ENCODE measurements at regions not wholly inside any gene's neighbourhood (a gene's known extent, or its start where the extent isn't known, plus 50 kb on each side); places are given as distances from the start of the nearest gene placed in this dataset.
"Not testable (repeated sequence)": the region's sequence is repeated elsewhere in the genome, so short reads cannot be mapped to it uniquely, and the experiment has no call there.

DNA sequence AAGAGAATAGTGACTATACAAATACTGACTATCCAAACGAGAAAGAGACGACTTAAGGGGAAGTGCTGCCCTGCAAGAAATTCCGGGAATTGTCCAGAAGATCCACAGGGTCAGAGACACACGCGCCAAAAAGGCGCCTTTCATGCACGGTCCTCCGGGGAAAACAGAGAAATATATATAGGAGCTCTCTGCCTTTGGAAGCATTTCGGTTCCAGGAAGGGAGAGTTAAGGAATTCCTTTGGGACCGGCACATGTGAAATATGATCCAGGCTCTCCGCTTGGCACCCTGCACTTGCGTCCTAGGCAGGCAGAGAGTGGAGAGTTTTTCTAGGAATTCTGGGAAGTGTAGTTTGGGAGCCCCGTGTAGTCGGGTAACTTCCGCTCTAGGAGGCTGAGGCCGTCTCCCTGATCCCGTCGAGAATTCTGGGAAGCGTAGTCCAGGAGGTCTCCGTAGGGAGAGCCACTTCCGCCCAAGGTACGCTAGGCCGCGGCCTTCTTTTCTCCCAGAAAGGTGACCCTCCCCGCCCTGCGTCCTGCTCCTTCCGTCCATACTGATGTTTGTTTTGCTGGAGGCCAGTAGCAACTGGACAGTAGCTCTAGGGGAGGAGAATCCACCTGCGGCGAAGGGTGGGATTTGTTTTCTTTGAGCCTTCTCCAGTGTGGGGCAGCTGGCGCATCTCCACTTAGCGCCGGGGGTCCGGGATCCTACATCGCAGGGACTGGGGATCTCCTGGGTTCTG is 69.4 kb upstream of the GPR39 start:
- TF ChIP-seq, protein P1, sequence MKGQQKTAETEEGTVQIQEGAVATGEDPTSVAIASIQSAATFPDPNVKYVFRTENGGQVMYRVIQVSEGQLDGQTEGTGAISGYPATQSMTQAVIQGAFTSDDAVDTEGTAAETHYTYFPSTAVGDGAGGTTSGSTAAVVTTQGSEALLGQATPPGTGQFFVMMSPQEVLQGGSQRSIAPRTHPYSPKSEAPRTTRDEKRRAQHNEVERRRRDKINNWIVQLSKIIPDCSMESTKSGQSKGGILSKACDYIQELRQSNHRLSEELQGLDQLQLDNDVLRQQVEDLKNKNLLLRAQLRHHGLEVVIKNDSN (IDR thresholded peaks at IDR 0.05; ENCODE audit: borderline replicate concordance, low read depth) = not testable (repeated sequence)
- not testable (repeated sequence) for TF ChIP-seq EP300 (IDR thresholded peaks at IDR 0.05; ENCODE audit: borderline replicate concordance in 1 of 2, low read depth in 1 of 2, low read length in 1 of 2)
- peak; percentile 58 for TF ChIP-seq POLR2AphosphoS5 (IDR thresholded peaks at IDR 0.05; ENCODE audit: low read depth, low read length)
- TF ChIP-seq, protein P2, sequence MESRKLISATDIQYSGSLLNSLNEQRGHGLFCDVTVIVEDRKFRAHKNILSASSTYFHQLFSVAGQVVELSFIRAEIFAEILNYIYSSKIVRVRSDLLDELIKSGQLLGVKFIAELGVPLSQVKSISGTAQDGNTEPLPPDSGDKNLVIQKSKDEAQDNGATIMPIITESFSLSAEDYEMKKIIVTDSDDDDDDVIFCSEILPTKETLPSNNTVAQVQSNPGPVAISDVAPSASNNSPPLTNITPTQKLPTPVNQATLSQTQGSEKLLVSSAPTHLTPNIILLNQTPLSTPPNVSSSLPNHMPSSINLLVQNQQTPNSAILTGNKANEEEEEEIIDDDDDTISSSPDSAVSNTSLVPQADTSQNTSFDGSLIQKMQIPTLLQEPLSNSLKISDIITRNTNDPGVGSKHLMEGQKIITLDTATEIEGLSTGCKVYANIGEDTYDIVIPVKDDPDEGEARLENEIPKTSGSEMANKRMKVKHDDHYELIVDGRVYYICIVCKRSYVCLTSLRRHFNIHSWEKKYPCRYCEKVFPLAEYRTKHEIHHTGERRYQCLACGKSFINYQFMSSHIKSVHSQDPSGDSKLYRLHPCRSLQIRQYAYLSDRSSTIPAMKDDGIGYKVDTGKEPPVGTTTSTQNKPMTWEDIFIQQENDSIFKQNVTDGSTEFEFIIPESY (IDR thresholded peaks at IDR 0.05; ENCODE audit: borderline replicate concordance, low read depth) = not testable (repeated sequence)
- TF ChIP-seq, protein P3, sequence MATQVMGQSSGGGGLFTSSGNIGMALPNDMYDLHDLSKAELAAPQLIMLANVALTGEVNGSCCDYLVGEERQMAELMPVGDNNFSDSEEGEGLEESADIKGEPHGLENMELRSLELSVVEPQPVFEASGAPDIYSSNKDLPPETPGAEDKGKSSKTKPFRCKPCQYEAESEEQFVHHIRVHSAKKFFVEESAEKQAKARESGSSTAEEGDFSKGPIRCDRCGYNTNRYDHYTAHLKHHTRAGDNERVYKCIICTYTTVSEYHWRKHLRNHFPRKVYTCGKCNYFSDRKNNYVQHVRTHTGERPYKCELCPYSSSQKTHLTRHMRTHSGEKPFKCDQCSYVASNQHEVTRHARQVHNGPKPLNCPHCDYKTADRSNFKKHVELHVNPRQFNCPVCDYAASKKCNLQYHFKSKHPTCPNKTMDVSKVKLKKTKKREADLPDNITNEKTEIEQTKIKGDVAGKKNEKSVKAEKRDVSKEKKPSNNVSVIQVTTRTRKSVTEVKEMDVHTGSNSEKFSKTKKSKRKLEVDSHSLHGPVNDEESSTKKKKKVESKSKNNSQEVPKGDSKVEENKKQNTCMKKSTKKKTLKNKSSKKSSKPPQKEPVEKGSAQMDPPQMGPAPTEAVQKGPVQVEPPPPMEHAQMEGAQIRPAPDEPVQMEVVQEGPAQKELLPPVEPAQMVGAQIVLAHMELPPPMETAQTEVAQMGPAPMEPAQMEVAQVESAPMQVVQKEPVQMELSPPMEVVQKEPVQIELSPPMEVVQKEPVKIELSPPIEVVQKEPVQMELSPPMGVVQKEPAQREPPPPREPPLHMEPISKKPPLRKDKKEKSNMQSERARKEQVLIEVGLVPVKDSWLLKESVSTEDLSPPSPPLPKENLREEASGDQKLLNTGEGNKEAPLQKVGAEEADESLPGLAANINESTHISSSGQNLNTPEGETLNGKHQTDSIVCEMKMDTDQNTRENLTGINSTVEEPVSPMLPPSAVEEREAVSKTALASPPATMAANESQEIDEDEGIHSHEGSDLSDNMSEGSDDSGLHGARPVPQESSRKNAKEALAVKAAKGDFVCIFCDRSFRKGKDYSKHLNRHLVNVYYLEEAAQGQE (IDR thresholded peaks at IDR 0.05; ENCODE audit: low read depth, low read length) = not testable (repeated sequence)
